ENCODE measurements at regions not wholly inside any gene's neighbourhood (a gene's known extent, or its start where the extent isn't known, plus 50 kb on each side); places are given as distances from the start of the nearest gene placed in this dataset.

DNA sequence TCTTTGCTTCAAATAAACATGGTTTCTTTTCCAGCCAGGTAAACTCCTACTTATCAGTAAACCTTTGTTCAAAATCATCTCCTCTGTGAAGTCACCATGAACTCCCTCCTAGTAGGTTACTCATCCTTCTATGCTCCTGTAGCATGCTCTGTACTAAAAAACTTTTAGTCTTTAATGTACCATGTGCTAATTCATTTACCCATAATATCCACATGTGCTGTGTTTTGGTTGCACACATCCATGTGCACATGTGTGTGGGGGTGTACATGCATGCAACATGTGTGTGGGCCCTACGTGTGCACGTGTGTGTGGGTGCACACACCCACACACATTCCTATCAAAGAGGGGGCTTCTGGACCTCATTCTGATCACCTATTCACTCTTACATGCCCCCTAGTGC lies 259.9 kb upstream of the SP4 start:
- TF ChIP-seq CTCF (IDR thresholded peaks at IDR 0.05): no peak
- no peak for TF ChIP-seq EZH2phosphoT487 (IDR thresholded peaks at IDR 0.05)
- TF ChIP-seq EZH2 (IDR thresholded peaks at IDR 0.05): no peak

Data from neural progenitor cell (in vitro differentiated cells).